BE2C (cell line): ENCODE measurements at regions not wholly inside any gene's neighbourhood (a gene's known extent, or its start where the extent isn't known, plus 50 kb on each side); places are given as distances from the start of the nearest gene placed in this dataset.
A peak's percentile ranks its signal among the peaks of the same experiment; 100 is the strongest.

Source experiments
- DNase-seq: peaks from one replicate; pipeline ENCODE4 v3.0.0-alpha.2; 2020
- H3K27me3 ChIP-seq: fragments of 250-450 bp; sonication (Bioruptor Pico); 2 replicates; pipeline ENCODE4 v1.5.1; 2020; ENCODE audit warnings: mild to moderate bottlenecking
- H3K36me3 ChIP-seq: fragments of 250-450 bp; sonication (Bioruptor Pico); 2 replicates; pipeline ENCODE4 v1.5.1; 2020; ENCODE audit warnings: mild to moderate bottlenecking
- H3K4me1 ChIP-seq: fragments of 250-450 bp; sonication (Bioruptor Pico); 2 replicates; pipeline ENCODE4 v1.5.1; 2020
- H3K4me3 ChIP-seq: 2 replicates; pipeline ENCODE4 v1.5.1; 2011; ENCODE audit warnings: low read depth, low read length
- H3K9me3 ChIP-seq: fragments of 250-450 bp; sonication (Bioruptor Pico); 2 replicates; pipeline ENCODE4 v1.5.1; 2020
- CTCF ChIP-seq: IDR thresholded peaks from 2 replicates; pipeline ENCODE4 v1.5.1; 2012; ENCODE audit warnings: mild to moderate bottlenecking, low read depth, low read length

DNA sequence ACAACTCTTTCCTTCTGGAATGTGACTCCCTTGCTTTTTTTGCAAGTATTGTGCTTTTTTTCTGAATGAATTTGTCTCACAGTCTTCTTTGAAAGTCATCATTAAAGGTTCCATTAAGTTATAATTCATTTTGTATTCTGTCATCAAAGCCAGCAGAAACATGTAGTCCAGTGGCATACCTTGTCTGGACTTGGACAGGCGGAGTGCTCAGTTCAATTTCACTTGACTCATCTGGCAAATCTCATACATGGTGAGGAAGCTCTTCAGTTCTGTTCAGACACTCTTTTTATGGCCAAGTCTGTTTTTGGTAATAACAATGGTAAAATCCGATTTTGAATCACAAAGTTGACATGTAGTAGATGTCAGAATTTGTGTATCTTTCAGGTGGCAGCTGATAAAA, 260.8 kb upstream of the OPRM1 start:
- no peak for DNase-seq

GRCh38 chr6:153771577-153771976, 267.5 kb upstream of the OPRM1 start:
- no peak overlapping the region for H3K4me3 ChIP-seq
- TF ChIP-seq CTCF: no peak
- DNase-seq: no peak
- no peaks in the 10 kb centered on the region for H3K9me3 ChIP-seq
- H3K27me3 ChIP-seq: no peaks in the 10 kb centered on the region
- no peaks in the 10 kb centered on the region for H3K4me1 ChIP-seq
- H3K36me3 ChIP-seq: no peaks in the 10 kb centered on the region

More for the DNA sequence above, 260.8 kb upstream of the OPRM1 start:
- TF ChIP-seq CTCF: no peak
- Histone ChIP-seq H3K36me3 (no peaks in the 10 kb centered on the region), H3K27me3 (no peaks in the 10 kb centered on the region), H3K4me1 (no peaks in the 10 kb centered on the region), H3K4me3 (no peak overlapping the region), H3K9me3 (no peaks in the 10 kb centered on the region)

DNA sequence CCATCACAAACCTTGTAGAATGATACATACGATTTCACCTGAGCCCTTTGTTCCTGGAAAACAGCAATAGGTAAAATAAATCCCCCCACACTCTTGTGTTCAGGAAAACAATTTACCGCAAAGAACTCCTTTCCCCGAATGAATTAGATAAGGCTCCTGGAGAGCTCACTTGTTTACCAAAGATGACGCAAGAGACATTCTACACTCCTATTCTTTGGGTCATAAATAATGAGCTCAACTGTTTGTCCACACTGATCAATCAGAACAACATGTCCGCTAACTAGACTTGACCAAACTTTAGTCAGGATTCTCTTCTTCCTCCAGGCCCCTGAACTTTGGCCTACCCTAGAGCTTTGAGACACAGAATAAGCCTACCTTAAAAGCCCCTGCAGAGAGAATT, 271.9 kb upstream of the OPRM1 start:
- no peak for DNase-seq
- H3K36me3 ChIP-seq: no peaks in the 10 kb centered on the region

GRCh38 chr6:153758516-153758915, 280.5 kb upstream of the OPRM1 start:
- Histone ChIP-seq H3K9me3 (no peaks in the 10 kb centered on the region), H3K4me1 (no peaks in the 10 kb centered on the region), H3K36me3 (no peaks in the 10 kb centered on the region), H3K4me3 (no peak overlapping the region), H3K27me3 (no peaks in the 10 kb centered on the region)
- DNase-seq: no peak
- TF ChIP-seq CTCF: no peak

More for the DNA sequence above, 271.9 kb upstream of the OPRM1 start:
- Histone ChIP-seq H3K9me3 (no peaks in the 10 kb centered on the region), H3K27me3 (no peaks in the 10 kb centered on the region), H3K4me3 (no peak overlapping the region), H3K4me1 (no peaks in the 10 kb centered on the region)
- TF ChIP-seq CTCF: no peak

- Histone ChIP-seq H3K9me3 (no peaks in the 10 kb centered on the region; the same call in 1 of the 2 replicates), H3K27me3 (no peaks in the 10 kb centered on the region), H3K36me3 (no peaks in the 10 kb centered on the region), H3K4me3 (no peak overlapping the region), H3K4me1 (no peaks in the 10 kb centered on the region)
- TF ChIP-seq CTCF: no peak
- no peak for DNase-seq
Measured at GRCh38 chr6:153735761-153736160, 303.3 kb upstream of the OPRM1 start.

- peaks cover 22% of the 10 kb centered on the region for H3K4me1 ChIP-seq
- peak; percentile 7 for DNase-seq
- no peaks in the 10 kb centered on the region for H3K27me3 ChIP-seq
- no peaks in the 10 kb centered on the region for H3K9me3 ChIP-seq
- H3K36me3 ChIP-seq: no peaks in the 10 kb centered on the region
- no peak overlapping the region for H3K4me3 ChIP-seq
- TF ChIP-seq CTCF: no peak
Measured at GRCh38 chr6:153729189-153729588, 309.9 kb upstream of the OPRM1 start.
